Hematopoietic multipotent progenitor cell (in vitro differentiated cells): ENCODE measurements at regions not wholly inside any gene's neighbourhood (a gene's known extent, or its start where the extent isn't known, plus 50 kb on each side); places are given as distances from the start of the nearest gene placed in this dataset.

Source experiments
- DNase-seq, 3 donors: peaks; one replicate each; pipeline ENCODE4 v3.0.0-alpha.2; 2011 to 2015; ENCODE audit warnings: low read depth in 2 of 3, low spot score in 2 of 3

- no peak for DNase-seq
Observed at GRCh38 chrX:6909396-6909795, 238.1 kb upstream of the STS start.

GRCh38 chrX:6906608-6907007 is 240.9 kb upstream of the STS start:
- no peak for DNase-seq

GRCh38 chrX:6904156-6904555 is 243.4 kb upstream of the STS start:
- DNase-seq: no peak

GRCh38 chrX:6898371-6898770 is 249.1 kb upstream of the STS start:
- no peak for DNase-seq

GRCh38 chrX:6891404-6891803 is 256.1 kb upstream of the STS start:
- DNase-seq: no peak

- DNase-seq: no peak
Observed at GRCh38 chrX:6890544-6891261, 256.8 kb upstream of the STS start.

- no peak for DNase-seq
Observed at GRCh38 chrX:6885909-6886308, 261.6 kb upstream of the STS start.

GRCh38 chrX:6885396-6885795 is 262.1 kb upstream of the STS start:
- no peak for DNase-seq

- no peak for DNase-seq
Observed at GRCh38 chrX:6861456-6861855, 286.1 kb upstream of the STS start.

- DNase-seq: no peak
Observed at GRCh38 chrX:6857749-6858148, 289.8 kb upstream of the STS start.

- DNase-seq: no peak
Observed at GRCh38 chrX:6856471-6856870, 291.0 kb upstream of the STS start.

GRCh38 chrX:6852869-6853268 is 294.6 kb upstream of the STS start:
- no peak for DNase-seq

GRCh38 chrX:6852121-6852520 is 295.4 kb upstream of the STS start:
- DNase-seq: no peak

GRCh38 chrX:6851140-6851539 is 296.4 kb upstream of the STS start:
- DNase-seq: no peak

GRCh38 chrX:6849716-6850414 is 297.6 kb upstream of the STS start:
- peak in 1 of 3 donors; percentile 24 for DNase-seq

- DNase-seq: no peak
Observed at GRCh38 chrX:6832619-6833018, 297.7 kb upstream of the VCX3A start.

GRCh38 chrX:6826856-6827255 is 291.9 kb upstream of the VCX3A start:
- DNase-seq: no peak

GRCh38 chrX:6821730-6822129 is 286.8 kb upstream of the VCX3A start:
- DNase-seq: no peak

- DNase-seq: no peak
Observed at GRCh38 chrX:6813836-6814370, 279.0 kb upstream of the VCX3A start.

GRCh38 chrX:6812087-6812486 is 277.2 kb upstream of the VCX3A start:
- DNase-seq: no peak

- no peak for DNase-seq
Observed at GRCh38 chrX:6810776-6811175, 275.9 kb upstream of the VCX3A start.

GRCh38 chrX:6803607-6804006 is 268.7 kb upstream of the VCX3A start:
- DNase-seq: no peak
